Breast epithelium (tissue), 4 donors: ENCODE measurements at regions not wholly inside any gene's neighbourhood (a gene's known extent, or its start where the extent isn't known, plus 50 kb on each side); places are given as distances from the start of the nearest gene placed in this dataset.

Experiments used
- DNase-seq, 2 donors: peaks; one replicate each; pipeline ENCODE4 v3.0.0-alpha.2; 2019; ENCODE audit warnings: low spot score in 2 of 2
- H3K27ac ChIP-seq, 2 donors: fragments of 200-600 bp; sonication (generic) in 1 of 2; one replicate each; pipeline ENCODE4 v1.5.1; 2016 to 2019; ENCODE audit warnings: mild to moderate bottlenecking in 1 of 2
- H3K27me3 ChIP-seq, 2 donors: fragments of 200-600 bp; sonication (generic) in 1 of 2; one replicate each; pipeline versions ENCODE4 v1.5.1 to v1.6.0; 2017 to 2019; ENCODE audit warnings: control low read depth in 1 of 2, mild to moderate bottlenecking in 1 of 2
- H3K36me3 ChIP-seq: fragments of 200-600 bp; one replicate; pipeline ENCODE4 v1.5.1; 2019
- H3K4me1 ChIP-seq, 2 donors: fragments of 200-600 bp; sonication (generic); one replicate each; pipeline ENCODE4 v1.5.1; 2016 to 2019; ENCODE audit warnings: control low read depth in 1 of 2
- H3K4me3 ChIP-seq, 3 donors: fragments of 200-600 bp; sonication (generic); 1 replicate in 2 of 3; 2 replicates in 1 of 3; pipeline ENCODE4 v1.5.1; 2016 to 2019; ENCODE audit warnings: mild to moderate bottlenecking in 3 of 3, moderate library complexity in 2 of 3
- H3K9me3 ChIP-seq, 2 donors: fragments of 200-600 bp; sonication (generic) in 1 of 2; one replicate each; pipeline ENCODE4 v1.5.1; 2016 to 2019; ENCODE audit warnings: control low read depth in 1 of 2
- CTCF ChIP-seq, 3 donors: fragments of 450-650 bp; IDR thresholded peaks; one replicate each; pipeline ENCODE4 v1.5.1; 2016 to 2017; ENCODE audit warnings: antibody characterized with exemption in 3 of 3, mild to moderate bottlenecking in 3 of 3, moderate library complexity in 3 of 3
- POLR2A ChIP-seq: fragments of 450-650 bp; IDR thresholded peaks from one replicate; pipeline ENCODE4 v1.6.1; 2016; ENCODE audit warnings: antibody characterized with exemption, mild to moderate bottlenecking, moderate library complexity
- POLR2AphosphoS5 ChIP-seq, 3 donors: sonication (generic); formaldehyde crosslinking; IDR thresholded peaks; one replicate each; pipeline ENCODE4 v1.6.1; 2017; ENCODE audit warnings: antibody characterized with exemption in 3 of 3
- intact Hi-C: fragments of 100-400 bp; cut with DNase I; formaldehyde crosslinking; loops from one replicate; pipeline ENCODE4 v1.15.1; 2023; ENCODE audit warnings: low total_unique reads

DNA sequence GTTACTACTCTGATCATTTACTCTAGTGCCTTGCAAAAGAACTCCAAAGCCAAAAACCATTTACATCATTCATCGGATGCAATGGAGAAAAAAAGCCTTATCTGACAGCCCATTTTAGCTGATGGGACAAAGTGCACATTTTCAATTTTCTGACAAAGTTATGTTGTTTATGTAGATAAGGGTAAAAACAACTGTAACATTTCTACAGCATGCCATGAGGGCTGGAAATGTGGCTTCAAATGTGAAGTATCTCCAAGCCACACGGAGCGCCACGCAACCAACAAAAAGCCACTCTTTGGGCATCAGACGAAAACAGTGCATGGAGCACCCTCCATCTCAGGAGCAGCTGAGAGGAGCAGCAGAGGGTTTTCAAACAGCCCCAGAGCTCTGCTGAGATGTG lies 364.6 kb upstream of the ZNF507 start:
- Histone ChIP-seq H3K4me1 (no peaks in the 10 kb centered on the region), H3K36me3 (no peaks in the 10 kb centered on the region), H3K27ac (no peak overlapping the region), H3K9me3 (peaks cover 6 to 7% of the 10 kb centered on the region in 2 donors), H3K27me3 (no peaks in the 10 kb centered on the region), H3K4me3 (no peak overlapping the region)
- intact Hi-C loops = no loop called here
- TF ChIP-seq POLR2AphosphoS5 (IDR thresholded peaks at IDR 0.05) = no peak
- no peak for DNase-seq

- no peak for DNase-seq
- no peak for TF ChIP-seq POLR2AphosphoS5 (IDR thresholded peaks at IDR 0.05)
- no peak for TF ChIP-seq CTCF (IDR thresholded peaks at IDR 0.05)
- no peak for TF ChIP-seq POLR2A
Measured at GRCh38 chr19:31981545-31981944, 363.9 kb upstream of the ZNF507 start.

GRCh38 chr19:31983647-31984046 lies 361.8 kb upstream of the ZNF507 start:
- intact Hi-C loops = no loop called here
- Histone ChIP-seq H3K4me3 (no peak overlapping the region), H3K9me3 (peaks cover 9 to 10% of the 10 kb centered on the region in 2 donors), H3K27ac (no peak overlapping the region), H3K4me1 (no peaks in the 10 kb centered on the region), H3K36me3 (no peaks in the 10 kb centered on the region), H3K27me3 (no peaks in the 10 kb centered on the region)
- TF ChIP-seq CTCF (IDR thresholded peaks at IDR 0.05) (no peak), POLR2A (no peak), POLR2AphosphoS5 (IDR thresholded peaks at IDR 0.05) (no peak)
- DNase-seq = no peak

More at GRCh38 chr19:31981545-31981944, 363.9 kb upstream of the ZNF507 start:
- Histone ChIP-seq H3K4me1 (no peaks in the 10 kb centered on the region), H3K9me3 (peaks cover 9 to 10% of the 10 kb centered on the region in 2 donors), H3K36me3 (no peaks in the 10 kb centered on the region), H3K27ac (no peak overlapping the region), H3K4me3 (no peak overlapping the region), H3K27me3 (no peaks in the 10 kb centered on the region)
- intact Hi-C loops = no loop called here

- Histone ChIP-seq H3K36me3 (no peaks in the 10 kb centered on the region), H3K9me3 (peaks cover 9 to 10% of the 10 kb centered on the region in 2 donors), H3K4me3 (no peak overlapping the region), H3K27me3 (no peaks in the 10 kb centered on the region), H3K4me1 (no peaks in the 10 kb centered on the region), H3K27ac (no peak overlapping the region)
- DNase-seq = no peak
- TF ChIP-seq POLR2AphosphoS5 (IDR thresholded peaks at IDR 0.05) (no peak), CTCF (IDR thresholded peaks at IDR 0.05) (no peak), POLR2A (no peak)
- intact Hi-C loops = no loop called here
Measured at GRCh38 chr19:31985001-31985605, 360.3 kb upstream of the ZNF507 start.

DNA sequence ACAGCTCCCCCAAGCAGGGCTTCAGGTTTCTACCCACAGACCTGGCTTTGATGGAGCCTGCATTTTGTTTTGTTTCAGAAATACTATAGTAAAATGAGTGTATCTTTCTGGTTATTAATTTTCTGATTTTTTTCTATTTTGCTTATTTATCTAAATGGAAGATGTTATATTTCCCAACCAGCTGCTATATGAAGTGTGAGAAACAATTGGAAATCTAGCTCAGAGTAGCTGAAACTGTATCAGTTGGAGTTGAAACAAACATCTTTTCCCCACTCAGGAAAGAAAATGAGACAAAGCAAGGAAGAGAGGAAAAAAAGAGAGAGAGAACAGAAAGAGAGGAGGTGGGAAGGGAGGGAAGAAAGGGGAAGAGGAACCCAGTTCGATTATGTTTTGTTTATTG lies 358.5 kb upstream of the ZNF507 start:
- no peak for TF ChIP-seq POLR2A
- no peak for TF ChIP-seq CTCF (IDR thresholded peaks at IDR 0.05)
- TF ChIP-seq POLR2AphosphoS5 (IDR thresholded peaks at IDR 0.05) = no peak
- Histone ChIP-seq H3K27me3 (no peaks in the 10 kb centered on the region), H3K36me3 (no peaks in the 10 kb centered on the region), H3K9me3 (peaks cover 9 to 10% of the 10 kb centered on the region in 2 donors), H3K4me1 (no peaks in the 10 kb centered on the region), H3K27ac (no peak overlapping the region), H3K4me3 (no peak overlapping the region)
- intact Hi-C loops = no loop called here
- no peak for DNase-seq
